Mucosa of rectum (tissue), 2 donors: ENCODE measurements at regions not wholly inside any gene's neighbourhood (a gene's known extent, or its start where the extent isn't known, plus 50 kb on each side); places are given as distances from the start of the nearest gene placed in this dataset.

Source experiments
- H3K27ac ChIP-seq, 2 donors: one replicate each; pipeline ENCODE4 v1.7.0; 2013; ENCODE audit warnings: inconsistent platforms in 2 of 2, low read depth in 2 of 2, low read length in 2 of 2
- H3K27me3 ChIP-seq, 2 donors: one replicate each; pipeline ENCODE4 v1.7.0; 2013; ENCODE audit warnings: low read length in 2 of 2; ENCODE audit not compliant: control insufficient read depth in 2 of 2, insufficient read depth in 2 of 2
- H3K36me3 ChIP-seq, 2 donors: one replicate each; pipeline ENCODE4 v1.7.0; 2013; ENCODE audit warnings: low read length in 2 of 2; ENCODE audit not compliant: control insufficient read depth in 2 of 2, insufficient read depth in 2 of 2
- H3K4me1 ChIP-seq, 2 donors: one replicate each; pipeline ENCODE4 v1.7.0; 2013; ENCODE audit warnings: low read length in 2 of 2, mild to moderate bottlenecking in 1 of 2; ENCODE audit not compliant: control insufficient read depth in 2 of 2, insufficient read depth in 2 of 2
- H3K4me3 ChIP-seq, 2 donors: one replicate each; pipeline ENCODE4 v1.7.0; 2013; ENCODE audit warnings: low read length in 2 of 2
- H3K9ac ChIP-seq, 2 donors: one replicate each; pipeline ENCODE4 v1.7.0; 2013; ENCODE audit warnings: low read length in 2 of 2, low read depth in 1 of 2, mild to moderate bottlenecking in 1 of 2
- H3K9me3 ChIP-seq, 2 donors: one replicate each; pipeline ENCODE4 v1.7.0; 2013; ENCODE audit warnings: low read length in 2 of 2; ENCODE audit not compliant: control insufficient read depth in 2 of 2
- donor health status: healthy.
- donor health status: Normal muscosa, but diverticular disease.

DNA sequence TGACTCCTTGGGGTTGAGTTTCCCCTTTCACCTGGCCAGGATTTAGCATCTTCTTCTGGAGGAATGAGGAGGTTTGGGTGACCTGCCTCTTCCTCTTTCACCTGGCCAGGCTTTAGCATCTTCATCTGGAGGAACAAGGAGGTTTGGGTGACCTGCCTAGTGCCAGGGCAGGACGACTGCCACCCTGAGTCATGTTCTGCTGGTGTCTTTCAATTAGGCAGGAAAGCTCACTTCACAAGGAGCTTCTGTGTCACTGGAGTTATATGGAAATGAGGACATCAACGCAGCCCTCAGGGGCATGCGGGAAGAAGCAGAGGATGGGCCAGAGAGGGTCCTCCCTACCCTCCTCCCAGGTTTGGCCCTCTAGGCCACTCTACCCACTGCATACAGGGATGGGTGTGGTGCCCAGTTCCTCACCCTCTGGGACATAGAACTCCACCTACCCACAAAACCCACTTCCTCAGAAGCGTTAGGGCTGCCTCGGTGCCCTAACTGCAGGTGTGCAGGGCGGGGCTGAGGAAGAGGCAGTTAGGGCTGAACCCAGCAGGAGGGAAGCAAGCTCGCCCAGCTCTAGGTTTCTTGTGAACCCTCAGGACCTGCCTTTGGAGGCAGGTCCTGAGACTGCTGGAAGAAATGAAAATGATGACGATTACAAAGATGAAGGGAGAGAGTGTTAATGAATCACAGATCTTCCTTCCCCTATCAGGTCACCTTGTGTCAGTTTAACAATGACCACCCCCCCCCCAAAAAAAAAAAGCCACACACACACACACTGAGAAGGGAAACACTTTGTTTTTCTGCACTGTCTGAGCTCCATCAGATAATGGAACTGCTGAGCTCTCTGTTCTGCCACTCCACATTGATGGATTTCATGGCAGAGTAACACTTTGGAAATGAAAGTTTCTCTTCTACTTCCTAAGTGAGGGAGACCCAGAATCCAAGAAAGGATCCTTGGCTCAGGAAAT, 71.0 kb downstream of the ARL4C start:
- H3K9ac ChIP-seq, result no peak overlapping the region
- peak overlapping the region; percentile 46 to 76 for H3K27ac ChIP-seq
- H3K27me3 ChIP-seq, result no peaks in the 10 kb centered on the region
- H3K36me3 ChIP-seq, result no peaks in the 10 kb centered on the region
- H3K4me1 ChIP-seq, result peaks cover 7 to 12% of the 10 kb centered on the region in 2 donors
- no peak overlapping the region for H3K4me3 ChIP-seq
- no peaks in the 10 kb centered on the region for H3K9me3 ChIP-seq

DNA sequence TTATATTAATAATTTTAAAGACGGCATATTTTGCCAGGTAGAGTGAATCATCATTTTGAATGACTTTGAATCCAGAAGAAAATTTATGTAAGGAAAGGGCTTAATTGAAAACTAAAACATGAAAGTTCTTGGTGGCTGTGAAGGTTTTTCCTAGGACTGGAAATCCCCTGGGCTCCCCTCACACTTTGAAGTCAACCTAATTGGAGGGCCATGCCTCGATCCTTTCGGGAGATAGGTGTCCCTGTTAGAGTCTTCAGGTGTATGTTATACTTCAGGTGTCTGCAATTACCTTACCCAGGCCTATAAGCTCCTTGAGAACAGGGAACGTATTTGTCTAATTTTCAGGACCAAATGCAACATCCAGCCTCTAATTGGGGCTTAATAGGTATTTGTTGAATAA, 73.0 kb downstream of the ARL4C start:
- Histone ChIP-seq H3K27ac (no peak overlapping the region), H3K27me3 (no peaks in the 10 kb centered on the region), H3K4me1 (peaks cover 7 to 12% of the 10 kb centered on the region in 2 donors), H3K9ac (no peak overlapping the region), H3K9me3 (no peaks in the 10 kb centered on the region), H3K36me3 (no peaks in the 10 kb centered on the region), H3K4me3 (no peak overlapping the region)

DNA sequence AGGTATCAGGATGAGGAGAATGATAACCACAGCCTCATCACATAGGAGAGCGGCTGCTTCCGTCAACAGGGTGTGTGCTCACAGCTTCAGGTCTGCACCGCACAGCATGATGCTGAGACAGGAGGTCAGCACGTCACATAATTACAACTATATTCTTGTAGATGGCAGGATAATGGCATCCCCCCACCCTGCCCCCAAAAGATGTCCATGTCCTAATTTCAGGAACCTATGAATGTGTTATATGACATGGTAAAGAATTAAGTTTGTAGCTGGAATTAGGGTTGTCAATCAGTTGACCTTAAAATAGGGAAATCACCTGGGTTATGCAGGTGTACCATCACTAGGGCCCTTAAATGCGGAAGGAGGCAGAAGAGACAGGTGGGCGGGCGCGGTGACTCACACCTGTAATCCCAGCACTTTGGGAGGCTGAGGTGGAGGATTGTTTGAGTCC, 73.9 kb downstream of the ARL4C start:
- Histone ChIP-seq H3K4me3 (no peak overlapping the region), H3K36me3 (no peaks in the 10 kb centered on the region), H3K4me1 (peaks cover 7 to 12% of the 10 kb centered on the region in 2 donors), H3K27me3 (no peaks in the 10 kb centered on the region), H3K9me3 (no peaks in the 10 kb centered on the region), H3K9ac (no peak overlapping the region), H3K27ac (peak overlapping the region in 1 of 2 donors; percentile 32)

DNA sequence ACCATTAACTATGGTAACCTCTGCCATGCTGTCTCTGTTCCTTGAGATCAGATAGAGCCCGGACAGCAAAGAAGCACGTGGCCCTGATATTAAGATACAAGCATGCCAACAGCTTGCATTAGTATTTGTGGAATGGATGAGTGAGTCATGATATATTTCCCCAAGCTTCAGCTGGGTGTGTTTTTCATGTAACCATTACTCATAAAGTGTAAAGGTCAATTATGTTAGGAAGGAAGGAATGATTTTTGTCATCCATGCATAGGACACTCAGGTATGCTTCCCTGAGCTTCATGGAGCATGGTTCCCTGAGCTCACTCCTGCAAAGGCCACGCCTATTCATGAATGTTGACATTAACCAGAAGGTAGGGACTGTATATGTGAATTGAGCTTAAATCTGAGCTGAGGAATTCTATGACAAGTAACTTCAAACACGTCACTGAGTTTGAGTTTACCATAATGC, 74.6 kb downstream of the ARL4C start:
- H3K27ac ChIP-seq, result peak overlapping the region in 1 of 2 donors; percentile 11
- peaks cover 7 to 12% of the 10 kb centered on the region in 2 donors for H3K4me1 ChIP-seq
- H3K27me3 ChIP-seq, result no peaks in the 10 kb centered on the region
- no peak overlapping the region for H3K9ac ChIP-seq
- no peaks in the 10 kb centered on the region for H3K36me3 ChIP-seq
- no peak overlapping the region for H3K4me3 ChIP-seq
- no peaks in the 10 kb centered on the region for H3K9me3 ChIP-seq

DNA sequence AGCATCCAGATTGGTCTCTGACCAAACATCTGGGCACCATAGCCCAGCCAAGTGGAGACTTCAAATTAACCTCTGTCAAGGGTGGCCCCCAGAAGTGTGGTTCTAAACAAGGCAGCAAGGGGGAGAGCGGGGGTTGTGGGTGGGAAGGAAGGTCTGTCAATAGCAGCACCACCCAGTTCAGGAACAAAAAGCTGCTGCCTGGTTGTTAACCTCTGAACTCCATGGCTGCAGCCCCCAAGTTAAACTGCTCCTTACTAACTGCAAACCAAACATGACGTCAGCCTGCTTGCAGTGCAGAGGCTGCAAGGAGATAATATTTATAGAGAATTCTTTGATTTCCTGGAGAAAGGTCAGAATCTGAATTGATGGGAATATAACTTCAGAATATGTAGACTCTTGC, 76.5 kb downstream of the ARL4C start:
- H3K9me3 ChIP-seq, result no peaks in the 10 kb centered on the region
- H3K4me1 ChIP-seq, result peaks cover 1 to 8% of the 10 kb centered on the region in 2 donors
- no peaks in the 10 kb centered on the region for H3K27me3 ChIP-seq
- H3K27ac ChIP-seq, result no peak overlapping the region
- no peak overlapping the region for H3K4me3 ChIP-seq
- H3K36me3 ChIP-seq, result no peaks in the 10 kb centered on the region
- H3K9ac ChIP-seq, result no peak overlapping the region

GRCh38 chr2:234419726-234420125, 77.2 kb downstream of the ARL4C start:
- peaks cover 0 to 8% of the 10 kb centered on the region in 2 donors for H3K4me1 ChIP-seq
- H3K9ac ChIP-seq, result no peak overlapping the region
- H3K27ac ChIP-seq, result no peak overlapping the region

DNA sequence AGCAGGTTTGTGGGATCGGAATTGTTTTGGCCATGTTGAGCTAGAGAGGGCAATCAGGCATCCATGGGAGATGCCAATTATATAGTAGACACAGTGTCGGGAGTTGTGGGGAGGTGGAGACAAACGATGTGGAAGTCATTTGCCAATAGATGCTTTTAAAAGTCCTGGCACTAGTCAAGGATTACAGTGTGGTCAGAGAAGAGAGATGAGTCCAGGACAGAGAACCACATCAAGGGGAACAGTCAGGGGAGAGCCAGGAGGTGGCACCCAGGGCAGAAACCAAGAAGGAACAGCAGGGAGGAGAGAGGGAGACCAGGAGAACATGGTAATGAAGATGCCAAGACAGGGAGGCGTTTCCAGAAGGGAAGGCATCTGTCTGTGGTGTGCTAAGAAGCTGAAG, 81.2 kb downstream of the ARL4C start:
- H3K4me3 ChIP-seq, result no peak overlapping the region
- no peak overlapping the region for H3K27ac ChIP-seq
- H3K4me1 ChIP-seq, result peaks cover 0 to 2% of the 10 kb centered on the region in 2 donors
- H3K36me3 ChIP-seq, result no peaks in the 10 kb centered on the region
- H3K27me3 ChIP-seq, result peaks cover 0 to 3% of the 10 kb centered on the region in 2 donors
- H3K9me3 ChIP-seq, result no peaks in the 10 kb centered on the region
- H3K9ac ChIP-seq, result no peak overlapping the region

More at GRCh38 chr2:234419726-234420125, 77.2 kb downstream of the ARL4C start:
- no peak overlapping the region for H3K4me3 ChIP-seq
- no peaks in the 10 kb centered on the region for H3K9me3 ChIP-seq
- H3K36me3 ChIP-seq, result no peaks in the 10 kb centered on the region
- H3K27me3 ChIP-seq, result no peaks in the 10 kb centered on the region

- Histone ChIP-seq H3K27ac (no peak overlapping the region), H3K9ac (no peak overlapping the region), H3K4me1 (peaks cover 0 to 2% of the 10 kb centered on the region in 2 donors), H3K9me3 (no peaks in the 10 kb centered on the region), H3K27me3 (peaks cover 0 to 3% of the 10 kb centered on the region in 2 donors), H3K4me3 (no peak overlapping the region), H3K36me3 (no peaks in the 10 kb centered on the region)
Measured at GRCh38 chr2:234414596-234414995, 82.3 kb downstream of the ARL4C start.

DNA sequence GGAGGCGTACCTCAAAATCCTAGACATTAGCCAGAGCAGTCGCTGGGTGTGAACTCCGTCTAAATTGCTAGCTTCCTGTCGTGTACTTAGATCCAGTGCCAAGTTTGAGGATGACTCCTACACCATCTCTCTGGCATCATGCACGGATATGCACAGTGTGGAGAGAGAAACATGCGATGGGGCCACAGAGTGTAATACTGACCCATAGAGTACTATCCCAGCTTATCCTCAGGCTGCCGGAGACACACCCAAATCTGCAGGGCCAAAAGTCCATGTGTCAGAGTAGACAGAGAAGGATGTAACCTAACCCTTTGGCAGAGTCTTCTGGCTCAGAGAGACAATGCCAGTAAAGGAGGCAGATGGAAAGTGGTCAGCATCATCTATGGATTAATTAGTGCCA, 84.2 kb downstream of the ARL4C start:
- no peaks in the 10 kb centered on the region for H3K9me3 ChIP-seq
- peaks cover 0 to 3% of the 10 kb centered on the region in 2 donors for H3K27me3 ChIP-seq
- H3K4me3 ChIP-seq, result no peak overlapping the region
- H3K36me3 ChIP-seq, result no peaks in the 10 kb centered on the region
- H3K4me1 ChIP-seq, result peaks cover 0 to 2% of the 10 kb centered on the region in 2 donors
- no peak overlapping the region for H3K27ac ChIP-seq
- no peak overlapping the region for H3K9ac ChIP-seq

DNA sequence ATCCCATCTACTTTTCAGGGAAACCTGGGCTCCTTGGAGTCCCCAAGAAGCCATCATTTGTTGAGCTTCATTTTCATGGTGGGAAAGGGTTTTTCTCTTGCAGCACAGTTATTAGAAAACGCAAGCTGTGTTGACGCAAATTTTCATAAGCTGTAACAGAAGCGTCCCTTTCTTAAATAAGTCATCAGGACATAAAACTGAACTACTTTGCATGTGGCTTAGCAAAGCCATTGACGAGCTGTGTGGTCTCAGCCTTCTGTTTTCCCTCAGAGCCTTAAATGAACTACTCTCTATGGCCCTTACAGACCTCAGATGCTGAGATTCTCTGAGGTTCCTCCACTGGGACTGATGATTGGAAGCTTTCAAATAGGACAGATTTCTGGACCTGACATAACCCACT, 85.1 kb downstream of the ARL4C start:
- Histone ChIP-seq H3K36me3 (no peaks in the 10 kb centered on the region), H3K27ac (no peak overlapping the region), H3K27me3 (peaks cover 0 to 3% of the 10 kb centered on the region in 2 donors), H3K9ac (no peak overlapping the region), H3K4me1 (peaks cover 0 to 2% of the 10 kb centered on the region in 2 donors), H3K4me3 (no peak overlapping the region), H3K9me3 (no peaks in the 10 kb centered on the region)
